ENCODE measurements at regions not wholly inside any gene's neighbourhood (a gene's known extent, or its start where the extent isn't known, plus 50 kb on each side); places are given as distances from the start of the nearest gene placed in this dataset.

- TF ChIP-seq ELK1 (IDR thresholded peaks at IDR 0.05; ENCODE audit: low read depth, low read length): no peak
Measured at GRCh38 chr5:4717446-4717845, 422.7 kb upstream of the ADAMTS16 start (continued).

- no peak for FAIRE-seq
- WGBS (ENCODE audit: missing lambda C conversion rate): 3% methylated on average over 6 of the region's 6 CpGs
- ChIA-PET POLR2A (no interaction called here), CTCF (no interaction called here)
- Histone ChIP-seq H3K4me1 (no peaks in the 10 kb centered on the region), H3K27ac (no peak overlapping the region), H3K4me3 (no peak overlapping the region), H3K4me2 (no peak overlapping the region), H3K9me3 (no peaks in the 10 kb centered on the region)
- TF ChIP-seq RAD21 (conservative IDR thresholded peaks at IDR 0.05 in 1 of 2, IDR thresholded peaks at IDR 0.05 in 1 of 2) (no peak), FOXS1 (CRISPR knock-in tag; IDR thresholded peaks at IDR 0.05) (no peak), HOXB5 (CRISPR knock-in tag; IDR thresholded peaks at IDR 0.05) (no peak), RARB (CRISPR knock-in tag; IDR thresholded peaks at IDR 0.05) (no peak), CHD4 (IDR thresholded peaks at IDR 0.05; ENCODE audit: borderline replicate concordance) (no peak), MYC (IDR thresholded peaks at IDR 0.05; ENCODE audit: borderline replicate concordance, low read length) (no peak), SREBF2 (IDR thresholded peaks at IDR 0.05) (no peak), EP300 (IDR thresholded peaks at IDR 0.05) (no peak), NPAS2 (CRISPR knock-in tag; IDR thresholded peaks at IDR 0.05; ENCODE audit: borderline replicate concordance) (no peak), ZSCAN20 (CRISPR knock-in tag; IDR thresholded peaks at IDR 0.05) (no peak), E2F6 (IDR thresholded peaks at IDR 0.05; ENCODE audit: borderline replicate concordance, low read depth) (no peak)
- DNase-seq (ENCODE audit: low read depth in 1 of 2, low spot score in 1 of 2): no peak
- ATAC-seq: no peak
Measured at GRCh38 chr5:4720831-4721230, 419.3 kb upstream of the ADAMTS16 start.

- 2% methylated on average over 2 of the region's 2 CpGs for WGBS (ENCODE audit: missing lambda C conversion rate)
- H3K4me2 ChIP-seq: no peak overlapping the region
- FAIRE-seq: no peak
- no peak for TF ChIP-seq FOSL2 (IDR thresholded peaks at IDR 0.05)
- no peak for TF ChIP-seq FOSL2 (CRISPR knock-in tag; IDR thresholded peaks at IDR 0.05)
- no peak for TF ChIP-seq CBX8 (IDR thresholded peaks at IDR 0.05)
- no peak for ATAC-seq
- no peak overlapping the region for H3K27ac ChIP-seq
- H3K4me3 ChIP-seq: no peak overlapping the region
- DNase-seq (ENCODE audit: low read depth in 1 of 2, low spot score in 1 of 2): no peak
- ChIA-PET CTCF (interaction anchor here (0.6 kb wide), 1 partner anchor 146 kb away, joined by 4 read pairs; no protein-coding TSS in a partner anchor), POLR2A (no interaction called here)
- no peaks in the 10 kb centered on the region for H3K9me3 ChIP-seq
- H3K4me1 ChIP-seq: no peaks in the 10 kb centered on the region
Measured at GRCh38 chr5:4722886-4723285, 417.2 kb upstream of the ADAMTS16 start.

- ChIA-PET CTCF (no interaction called here), POLR2A (no interaction called here)
- whole genome bisulfite sequencing (ENCODE audit: missing lambda C conversion rate): 0% methylated on average over 4 of the region's 4 CpGs
- Histone ChIP-seq H3K4me1 (no peaks in the 10 kb centered on the region), H3K9me3 (no peaks in the 10 kb centered on the region), H3K4me2 (no peak overlapping the region), H3K27ac (no peak overlapping the region), H3K4me3 (no peak overlapping the region)
- ATAC-seq (no peak), FAIRE-seq (no peak), DNase-seq (ENCODE audit: low read depth in 1 of 2, low spot score in 1 of 2) (no peak)
- TF ChIP-seq MAX (IDR thresholded peaks at IDR 0.05) (no peak), TP53 (CRISPR knock-in tag; IDR thresholded peaks at IDR 0.05) (no peak), KDM1A (IDR thresholded peaks at IDR 0.05; ENCODE audit: low read depth) (no peak), PBX3 (IDR thresholded peaks at IDR 0.05) (no peak), REST (IDR thresholded peaks at IDR 0.05) (no peak), HOXA7 (CRISPR knock-in tag; IDR thresholded peaks at IDR 0.05) (no peak), BHLHE40 (IDR thresholded peaks at IDR 0.05; ENCODE audit: low read depth, low read length) (no peak), JUNB (IDR thresholded peaks at IDR 0.05) (no peak)
Measured at GRCh38 chr5:4725594-4725993, 414.5 kb upstream of the ADAMTS16 start.
